Hippocampal formation (tissue), 2 donors: ENCODE measurements at regions not wholly inside any gene's neighbourhood (a gene's known extent, or its start where the extent isn't known, plus 50 kb on each side); places are given as distances from the start of the nearest gene placed in this dataset.
"Not testable (repeated sequence)": the region's sequence is repeated elsewhere in the genome, so short reads cannot be mapped to it uniquely, and the experiment has no call there.

Experiments used
- DNase-seq, 2 donors: peaks; one replicate each; lab custom pipeline; 2025; lab: John Stamatoyannopoulos, UW

DNA sequence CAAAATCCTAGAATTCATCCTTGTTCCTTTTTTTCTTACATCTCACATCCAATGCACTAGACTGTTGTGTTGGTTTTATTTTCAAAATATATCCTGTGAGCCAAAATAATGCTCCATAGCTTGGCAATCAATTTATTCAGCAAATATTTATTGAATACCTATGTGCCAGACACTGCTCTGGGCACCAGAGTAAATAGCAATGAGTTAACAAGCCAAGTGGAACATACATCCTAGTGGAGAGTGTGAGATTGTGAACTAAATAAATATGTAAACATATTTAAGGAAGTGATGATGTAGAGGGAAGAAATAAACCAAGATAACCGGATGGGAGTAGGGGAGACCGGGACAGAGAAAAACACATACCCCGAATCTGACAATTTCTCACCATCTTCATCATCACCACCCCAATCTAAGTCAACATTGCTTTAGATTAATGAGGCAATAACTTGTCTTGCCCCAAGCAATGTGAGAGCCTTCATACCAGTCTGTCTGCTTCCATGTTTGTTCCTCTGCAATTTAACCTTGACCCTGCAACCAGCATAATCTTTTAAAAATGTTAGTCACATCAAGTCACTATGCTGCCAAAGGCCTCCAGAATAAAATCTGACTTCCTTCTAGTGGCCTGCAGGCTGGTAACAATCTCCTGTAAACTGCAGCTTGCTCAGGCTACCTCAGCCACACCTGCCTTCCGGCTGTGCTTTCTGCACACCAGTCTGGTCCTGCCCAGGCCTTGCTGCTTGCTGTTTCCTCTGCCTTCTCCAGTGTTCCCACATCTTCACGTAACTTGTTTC lies 199.2 kb downstream of the DLEU7 start:
- DNase-seq = no peak

GRCh38 chr13:50645092-50645491 lies 198.4 kb downstream of the DLEU7 start:
- DNase-seq = no peak

- no peak for DNase-seq
These were observed 197.4 kb downstream of the DLEU7 start for GRCh38 chr13:50646070-50646469.

GRCh38 chr13:50649211-50649610 lies 194.3 kb downstream of the DLEU7 start:
- DNase-seq = no peak

DNA sequence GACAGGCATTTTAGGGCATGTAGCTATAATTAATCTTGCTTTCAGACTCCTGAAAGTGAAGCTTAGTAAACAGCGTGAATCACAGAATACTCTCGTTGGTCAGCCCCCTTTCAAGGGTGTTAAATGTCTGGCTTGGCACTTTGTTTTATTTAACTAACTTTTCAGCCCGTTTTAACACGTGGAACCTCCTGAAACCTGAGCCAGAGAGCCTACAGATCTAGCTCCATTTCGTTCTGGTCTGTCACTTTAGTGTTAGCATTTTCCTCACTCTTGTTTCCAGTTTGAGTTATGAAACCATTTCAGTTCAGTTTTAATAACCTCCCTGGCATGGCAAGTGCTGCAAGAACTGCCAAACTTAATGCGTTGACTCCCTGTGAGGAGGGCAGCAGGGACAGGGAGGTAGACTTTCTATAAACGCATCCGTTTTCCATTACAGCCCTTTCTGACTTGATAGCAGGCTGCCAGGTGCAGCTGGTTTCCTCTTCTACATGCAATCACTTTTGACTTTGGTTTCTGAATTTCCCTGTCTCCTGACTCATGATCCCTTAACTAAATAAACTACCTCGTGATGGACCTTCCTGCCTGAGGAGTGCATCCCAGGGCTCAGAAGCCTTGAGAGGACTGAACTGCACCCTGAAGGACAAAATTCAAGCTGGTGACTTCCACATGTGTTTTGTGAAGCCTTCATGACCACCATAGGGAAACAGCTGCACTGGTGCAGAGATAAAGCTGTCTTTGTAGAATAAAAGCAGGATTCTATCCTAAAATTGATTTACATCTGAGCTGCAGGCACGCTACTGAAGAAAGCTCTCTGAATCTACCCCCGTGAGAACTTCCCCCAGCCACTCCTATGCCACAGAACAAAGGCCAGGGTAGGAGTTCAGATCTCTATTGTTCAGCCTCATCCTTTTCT lies 192.6 kb downstream of the DLEU7 start:
- no peak for DNase-seq

DNA sequence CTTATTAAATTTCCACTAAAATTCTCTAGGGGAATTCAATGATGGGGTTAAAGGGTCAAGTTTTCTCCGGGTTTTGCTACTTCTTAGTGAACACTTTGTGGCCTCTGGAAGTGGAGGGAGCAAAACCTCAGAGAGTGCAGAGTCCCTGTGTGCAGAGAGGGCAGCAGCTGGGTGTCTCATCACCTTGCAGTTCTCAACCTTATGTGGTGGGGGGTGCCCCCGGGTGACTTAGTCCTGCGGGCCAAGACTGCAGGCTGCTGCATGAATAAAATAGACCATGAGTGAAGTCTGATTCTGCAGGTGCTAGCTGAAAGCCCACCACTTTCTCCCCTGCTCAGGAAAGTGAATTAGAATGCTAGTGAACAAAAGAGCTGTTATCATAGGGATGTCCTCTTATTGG lies 191.6 kb downstream of the DLEU7 start:
- DNase-seq = no peak

- no peak for DNase-seq
These were observed 189.2 kb downstream of the DLEU7 start for GRCh38 chr13:50654331-50654730.

GRCh38 chr13:50661881-50662280 lies 181.6 kb downstream of the DLEU7 start:
- not testable (repeated sequence) for DNase-seq

- DNase-seq = no peak
These were observed 178.5 kb downstream of the DLEU7 start for GRCh38 chr13:50664951-50665350.

DNA sequence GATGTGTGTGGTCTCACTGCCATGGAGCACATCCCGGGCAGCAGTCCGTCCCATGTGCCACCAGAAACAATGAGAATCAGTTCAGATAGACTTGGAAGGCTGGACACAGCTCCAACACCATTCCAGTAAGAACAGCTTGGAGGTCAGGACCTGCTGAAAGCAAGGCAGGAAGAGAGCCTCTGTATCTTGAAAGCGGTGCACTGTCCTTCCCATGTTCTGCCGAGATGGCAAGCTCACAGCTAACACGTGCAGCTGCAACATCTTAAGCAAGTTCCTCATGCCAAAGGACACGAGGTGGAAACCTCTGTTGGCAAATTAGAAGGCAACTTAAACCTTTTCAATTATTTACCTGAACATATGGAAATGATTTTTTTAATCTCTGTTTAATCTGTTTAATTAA lies 175.4 kb downstream of the DLEU7 start:
- no peak for DNase-seq

- peak in 1 of 2 donors; percentile 30 for DNase-seq
These were observed 174.7 kb downstream of the DLEU7 start for GRCh38 chr13:50668691-50669271.

- no peak for DNase-seq
These were observed 173.2 kb downstream of the DLEU7 start for GRCh38 chr13:50670272-50670671.

- no peak for DNase-seq
These were observed 172.5 kb downstream of the DLEU7 start for GRCh38 chr13:50670847-50671496.

DNA sequence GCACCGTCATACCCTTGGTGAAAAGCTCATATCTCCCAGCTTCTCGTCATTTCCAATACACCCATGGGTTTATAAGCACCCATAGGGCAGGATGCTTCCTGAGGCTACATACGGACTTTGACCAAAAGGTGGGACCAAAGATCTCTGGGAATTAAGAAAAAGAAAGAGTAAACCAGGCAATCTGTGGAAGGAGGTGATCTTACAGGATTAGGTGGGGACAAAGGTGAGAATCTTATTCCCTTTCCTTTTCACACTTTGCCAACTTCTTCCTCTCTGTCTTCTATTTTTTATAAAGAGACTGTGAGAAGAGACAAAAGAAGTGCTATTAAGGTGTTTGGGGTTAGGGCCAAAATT lies 172.0 kb downstream of the DLEU7 start:
- no peak for DNase-seq

- no peak for DNase-seq
These were observed 171.5 kb downstream of the DLEU7 start for GRCh38 chr13:50672025-50672424.

- DNase-seq = no peak
These were observed 167.8 kb downstream of the DLEU7 start for GRCh38 chr13:50675651-50676050.

- DNase-seq = no peak
These were observed 166.9 kb downstream of the DLEU7 start for GRCh38 chr13:50676602-50677001.

- no peak for DNase-seq
These were observed 166.2 kb downstream of the DLEU7 start for GRCh38 chr13:50677258-50677657.

GRCh38 chr13:50677687-50678463 lies 165.6 kb downstream of the DLEU7 start:
- peak; percentile 76 to 85 for DNase-seq

DNA sequence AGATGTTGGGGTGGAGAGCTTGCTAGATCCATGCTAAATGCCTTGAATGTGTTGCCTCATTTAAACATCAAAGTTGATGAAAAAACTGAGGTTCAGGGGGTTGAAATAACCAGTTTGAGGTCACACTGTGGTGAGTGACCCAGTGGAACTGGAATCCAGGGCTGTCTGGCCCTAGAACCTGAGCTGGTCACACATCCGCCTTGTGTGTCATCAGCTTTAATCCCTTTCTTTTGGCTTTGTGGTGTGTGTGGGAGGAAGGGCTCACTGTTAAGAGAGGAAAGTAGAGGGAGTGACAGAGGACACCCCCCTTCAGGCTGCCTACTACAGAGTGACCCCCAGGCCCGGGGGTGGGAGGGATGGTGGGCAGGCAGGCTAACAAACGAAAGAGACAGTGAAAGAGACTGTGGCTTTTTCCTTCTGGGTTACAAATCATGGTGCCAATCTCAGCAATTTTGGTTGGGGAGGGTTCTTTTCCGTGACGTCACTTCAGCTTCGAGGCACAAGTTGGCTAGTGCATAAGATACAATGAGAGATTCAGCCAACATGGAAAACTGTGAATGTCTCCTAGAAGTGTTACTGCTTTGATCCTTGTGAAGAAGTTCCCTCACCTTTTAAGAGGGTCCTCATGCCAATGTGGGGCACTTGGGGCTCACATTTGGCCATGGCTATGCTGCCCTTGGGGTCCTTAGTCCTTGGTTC lies 164.9 kb downstream of the DLEU7 start:
- no peak for DNase-seq

- no peak for DNase-seq
These were observed 164.2 kb downstream of the DLEU7 start for GRCh38 chr13:50679321-50679720.
